GM18505 (cell line): ENCODE measurements at regions not wholly inside any gene's neighbourhood (a gene's known extent, or its start where the extent isn't known, plus 50 kb on each side); places are given as distances from the start of the nearest gene placed in this dataset.
"Not testable (repeated sequence)": the region's sequence is repeated elsewhere in the genome, so short reads cannot be mapped to it uniquely, and the experiment has no call there.

Experiments
- ATAC-seq: cut with Tn5 transposase; IDR thresholded peaks from one replicate; pipeline ENCODE4 v1.9.1; 2021; ENCODE audit not compliant: unreplicated experiment
- POLR2A ChIP-seq: IDR thresholded peaks from 4 replicates; pipeline ENCODE4 v1.6.1; 2011; ENCODE audit warnings: borderline replicate concordance; ENCODE audit not compliant: insufficient read depth, insufficient read length; ENCODE audit errors: extremely low read depth

- ATAC-seq = not testable (repeated sequence)
These were observed 291.7 kb upstream of the ZNF322 start for GRCh38 chr6:26951211-26951610.

- not testable (repeated sequence) for ATAC-seq
These were observed 291.4 kb upstream of the PRSS16 start for GRCh38 chr6:26956078-26956600.

DNA sequence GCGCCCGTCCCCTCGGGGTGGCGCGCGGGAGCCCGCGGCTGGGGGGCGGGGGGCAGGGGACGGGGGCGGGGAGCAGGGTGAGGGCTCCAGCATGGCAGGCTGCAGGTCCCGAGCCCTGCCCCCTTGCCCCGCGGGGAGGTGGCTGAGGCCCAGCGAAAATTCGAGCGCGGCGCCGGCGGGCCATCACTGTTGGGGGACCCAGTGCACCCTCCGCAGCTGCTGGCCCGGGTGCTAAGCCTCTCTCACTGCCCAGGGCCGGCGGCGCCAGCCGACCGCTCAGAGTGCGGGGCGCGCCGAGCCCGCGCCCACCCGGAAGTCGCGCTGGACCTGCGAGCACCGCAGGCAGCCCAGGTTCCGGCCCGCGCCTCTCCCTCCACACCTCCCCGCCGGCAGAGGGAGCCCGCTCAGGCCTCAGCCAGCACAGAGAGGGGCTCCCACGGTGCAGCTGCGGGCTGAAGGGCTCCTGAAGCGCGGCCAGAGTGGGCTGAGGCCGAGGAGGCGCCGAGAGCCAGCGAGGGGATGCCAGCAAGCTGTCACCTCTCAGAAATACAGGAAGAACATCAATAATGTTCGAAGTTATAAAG, 290.8 kb upstream of the PRSS16 start:
- ATAC-seq = not testable (repeated sequence)

DNA sequence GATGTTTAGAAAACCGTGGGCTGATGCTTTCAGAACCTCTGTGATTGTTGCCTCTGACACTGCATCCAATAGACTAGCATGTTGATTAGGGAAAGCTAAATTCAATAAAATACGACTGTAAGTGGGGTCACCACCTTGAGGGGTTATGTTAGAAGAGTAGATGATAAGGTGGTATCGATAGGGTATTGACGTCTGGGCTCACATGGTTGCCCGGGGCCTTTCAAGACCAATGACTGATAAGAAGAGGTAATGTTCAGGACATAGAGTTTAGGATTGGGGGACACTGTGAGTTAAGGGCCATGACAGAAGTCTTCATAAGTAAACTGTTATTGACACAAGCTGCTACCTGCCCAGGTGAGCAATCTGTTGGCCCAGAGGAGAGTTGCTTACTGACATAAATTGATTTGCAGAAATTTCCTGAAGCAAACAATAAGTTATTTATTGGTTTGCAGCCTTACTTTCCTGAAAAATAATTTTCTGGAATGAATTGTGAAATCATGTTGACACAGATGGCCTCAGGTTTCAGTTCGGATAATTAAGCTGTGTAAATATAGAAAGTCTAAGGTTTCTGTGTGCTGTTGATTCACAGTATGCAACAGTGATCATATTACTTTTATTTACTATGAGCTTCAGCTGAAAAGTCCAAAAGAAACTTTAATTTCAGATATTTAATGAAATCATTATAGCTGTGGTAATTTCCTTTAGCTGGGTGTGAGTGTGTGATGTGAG, 289.9 kb upstream of the PRSS16 start:
- not testable (repeated sequence) for ATAC-seq

DNA sequence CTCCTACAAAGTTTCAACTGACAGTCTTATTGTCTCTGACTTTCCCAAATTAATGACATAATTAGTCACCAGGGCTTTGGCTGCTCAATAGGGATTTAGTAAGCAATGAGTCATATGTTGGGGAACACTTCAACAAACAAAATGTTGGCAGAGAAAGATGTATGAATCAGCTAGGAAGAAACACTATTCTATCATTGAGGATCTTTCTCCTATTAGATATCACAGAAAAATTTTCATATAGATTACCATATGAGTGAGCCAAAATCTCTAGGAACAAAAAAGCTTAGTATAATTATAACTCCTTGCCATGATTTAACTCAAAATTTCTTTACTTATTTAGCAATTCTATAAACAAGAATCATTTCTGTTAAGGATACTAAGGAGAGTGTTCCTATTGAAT, 286.3 kb upstream of the PRSS16 start:
- ATAC-seq = not testable (repeated sequence)

DNA sequence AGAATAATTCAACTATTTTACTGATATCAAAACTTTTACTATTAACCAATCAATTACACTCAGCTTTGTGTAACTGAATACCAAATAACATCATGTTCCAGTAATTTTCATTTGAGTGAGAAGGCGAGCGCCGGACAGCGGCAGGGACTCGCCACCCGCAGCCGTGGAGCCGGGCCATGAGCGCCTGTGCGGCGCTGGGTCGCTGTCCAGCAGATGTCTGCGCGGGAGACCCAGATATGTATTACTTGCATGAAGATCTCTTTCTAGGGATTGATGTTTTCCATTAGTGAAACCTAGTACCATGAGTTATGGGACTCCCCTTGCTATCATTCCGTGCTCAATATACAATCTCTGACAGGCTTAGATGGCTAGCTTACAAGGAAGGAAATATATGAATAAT, 245.1 kb upstream of the PRSS16 start:
- no peak for TF ChIP-seq POLR2A
- ATAC-seq = no peak

GRCh38 chr6:27007020-27007419, 240.5 kb upstream of the PRSS16 start:
- ATAC-seq = no peak
- TF ChIP-seq POLR2A = no peak

- not testable (repeated sequence) for ATAC-seq
These were observed 238.9 kb upstream of the PRSS16 start for GRCh38 chr6:27008613-27009012.

- ATAC-seq = not testable (repeated sequence)
These were observed 233.4 kb upstream of the PRSS16 start for GRCh38 chr6:27014053-27014452.

GRCh38 chr6:27016689-27017088, 230.8 kb upstream of the PRSS16 start:
- no peak for TF ChIP-seq POLR2A
- no peak for ATAC-seq

- not testable (repeated sequence) for ATAC-seq
These were observed 229.1 kb upstream of the PRSS16 start for GRCh38 chr6:27018401-27018800.

GRCh38 chr6:27019651-27020552, 227.6 kb upstream of the PRSS16 start:
- no peak for TF ChIP-seq POLR2A
- ATAC-seq = peak; percentile 85

DNA sequence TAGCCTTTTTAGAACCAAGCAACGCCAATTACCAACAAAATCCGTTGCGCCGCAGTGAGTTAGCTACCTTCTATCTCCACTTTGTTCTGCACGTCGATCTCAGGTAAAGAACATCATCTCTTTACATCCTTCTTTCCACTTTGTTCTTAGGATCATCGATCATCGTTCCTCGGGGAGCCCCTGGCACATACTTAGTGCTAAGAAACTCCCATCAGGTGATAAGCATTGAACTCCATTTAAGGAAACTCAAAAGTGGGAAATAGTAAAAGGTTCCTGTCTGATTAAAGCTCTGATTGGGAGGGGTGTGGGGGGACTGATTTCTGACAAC, 227.0 kb upstream of the PRSS16 start:
- ATAC-seq = no peak
- TF ChIP-seq POLR2A = no peak

DNA sequence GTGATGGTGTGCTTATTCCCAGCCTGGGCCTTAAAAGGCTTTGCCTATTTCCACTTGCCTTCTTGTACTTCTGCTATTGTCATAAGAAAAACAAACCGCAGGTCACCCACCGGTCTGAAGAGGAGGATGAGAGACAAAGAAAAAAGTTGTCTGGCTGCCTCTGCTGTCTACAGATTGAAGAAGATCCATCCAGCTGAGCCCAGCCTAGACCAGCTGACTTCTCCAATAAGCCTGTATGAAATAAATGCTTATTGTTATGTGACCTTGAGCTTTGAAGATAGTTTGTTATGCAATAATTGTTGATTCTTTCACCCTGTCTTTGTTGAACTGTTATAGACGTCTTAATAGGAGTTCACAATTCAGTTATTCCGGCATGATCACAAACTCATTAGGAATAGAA, 223.8 kb upstream of the PRSS16 start:
- TF ChIP-seq POLR2A = no peak
- no peak for ATAC-seq

DNA sequence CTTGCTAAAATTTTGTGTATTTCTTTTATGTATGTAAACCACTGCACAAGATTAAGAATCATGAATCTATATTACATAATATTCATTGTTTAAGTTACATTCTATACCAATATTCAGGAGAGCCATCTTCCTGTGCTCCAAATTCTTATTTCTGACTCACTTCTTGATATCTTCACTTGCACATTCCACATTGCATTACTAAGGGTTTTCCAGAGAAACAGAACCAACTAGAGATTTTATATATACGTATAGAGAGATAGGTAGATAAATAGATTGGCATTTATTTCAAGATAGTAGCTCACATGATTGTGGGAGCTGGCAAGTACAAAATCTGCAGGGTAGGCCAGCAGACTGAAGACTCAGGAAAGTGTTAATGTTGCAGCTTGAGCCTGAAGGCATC, 222.2 kb upstream of the PRSS16 start:
- ATAC-seq = no peak
- TF ChIP-seq POLR2A = no peak
